ENCODE measurements at regions not wholly inside any gene's neighbourhood (a gene's known extent, or its start where the extent isn't known, plus 50 kb on each side); places are given as distances from the start of the nearest gene placed in this dataset.

GRCh38 chr12:58981961-58982360 lies 61.7 kb upstream of the LRIG3 start:
- TF ChIP-seq CTCF (IDR thresholded peaks at IDR 0.05; ENCODE audit: low read depth, low read length) = no peak
- no peak for DNase-seq (ENCODE audit: low read depth, low spot score)
- in situ Hi-C loops (cut with HindIII; ENCODE audit: low sequenced_read_pairs) = no loop called here
- H3K4me3 ChIP-seq (ENCODE audit: low read depth, low read length) = no peak overlapping the region

GRCh38 chr12:58980768-58981167 lies 60.5 kb upstream of the LRIG3 start:
- DNase-seq (ENCODE audit: low read depth, low spot score) = no peak
- TF ChIP-seq CTCF (IDR thresholded peaks at IDR 0.05; ENCODE audit: low read depth, low read length) = no peak
- in situ Hi-C loops (cut with HindIII; ENCODE audit: low sequenced_read_pairs) = no loop called here
- no peak overlapping the region for H3K4me3 ChIP-seq (ENCODE audit: low read depth, low read length)

GRCh38 chr12:58978717-58979116 lies 58.4 kb upstream of the LRIG3 start:
- no peak for TF ChIP-seq CTCF (IDR thresholded peaks at IDR 0.05; ENCODE audit: low read depth, low read length)
- in situ Hi-C loops (cut with HindIII; ENCODE audit: low sequenced_read_pairs) = no loop called here
- no peak for DNase-seq (ENCODE audit: low read depth, low spot score)
- no peak overlapping the region for H3K4me3 ChIP-seq (ENCODE audit: low read depth, low read length)

- no peak for TF ChIP-seq CTCF (IDR thresholded peaks at IDR 0.05; ENCODE audit: low read depth, low read length)
- DNase-seq (ENCODE audit: low read depth, low spot score) = no peak
- in situ Hi-C loops (cut with HindIII; ENCODE audit: low sequenced_read_pairs) = no loop called here
- H3K4me3 ChIP-seq (ENCODE audit: low read depth, low read length) = no peak overlapping the region
Measured at GRCh38 chr12:58977476-58977875, 57.2 kb upstream of the LRIG3 start.

- H3K4me3 ChIP-seq (ENCODE audit: low read depth, low read length) = no peak overlapping the region
- no peak for TF ChIP-seq CTCF (IDR thresholded peaks at IDR 0.05; ENCODE audit: low read depth, low read length)
- in situ Hi-C loops (cut with HindIII; ENCODE audit: low sequenced_read_pairs) = no loop called here
- DNase-seq (ENCODE audit: low read depth, low spot score) = peak; percentile 30
Measured at GRCh38 chr12:58976146-58976545, 55.8 kb upstream of the LRIG3 start.
